Psoas muscle (tissue), 7 donors: ENCODE measurements at regions not wholly inside any gene's neighbourhood (a gene's known extent, or its start where the extent isn't known, plus 50 kb on each side); places are given as distances from the start of the nearest gene placed in this dataset.

ENCODE experiments used
- ATAC-seq, 4 donors: fragments of 200-7000 bp; cut with Tn5 transposase; one replicate each; pipeline ENCODE4 v1.9.1; 2020; ENCODE audit warnings: moderate library complexity in 3 of 4, mild to moderate bottlenecking in 2 of 4
- DNase-seq, 2 donors: peaks; one replicate each; pipeline ENCODE4 v3.0.0-alpha.2; 2020
- H3K27ac ChIP-seq: fragments of 200-600 bp; one replicate; pipeline ENCODE4 v1.8.0; 2022
- H3K27me3 ChIP-seq, 3 donors: fragments of 200-600 bp in 1 of 3; one replicate each; pipeline versions ENCODE4 v1.6.1 to v1.8.0; 2013 to 2022; ENCODE audit warnings: low read length in 2 of 3, mild to moderate bottlenecking in 2 of 3, moderate library complexity in 1 of 3; ENCODE audit not compliant: insufficient read depth in 3 of 3
- H3K36me3 ChIP-seq, 2 donors: fragments of 200-600 bp in 1 of 2; one replicate each; pipeline versions ENCODE4 v1.6.1 to v1.8.0; 2013 to 2022; ENCODE audit warnings: low read depth in 1 of 2, mild to moderate bottlenecking in 1 of 2, moderate library complexity in 1 of 2; ENCODE audit not compliant: insufficient read depth in 1 of 2
- H3K4me1 ChIP-seq: fragments of 200-600 bp; one replicate; pipeline ENCODE4 v1.8.0; 2022
- H3K4me3 ChIP-seq: fragments of 200-600 bp; one replicate; pipeline ENCODE4 v1.8.0; 2022; ENCODE audit warnings: mild to moderate bottlenecking
- H3K9me3 ChIP-seq: fragments of 200-600 bp; one replicate; pipeline ENCODE4 v1.8.0; 2022
- WGBS, 3 donors: extraction: QIAGEN DNeasy Blood & Tissue Kit; methylation state at CpG; one replicate each; pipeline versions ENCODE4 v1.1.6 to v1.1.7; 2013; 5-methylcytosine and 5-hydroxymethylcytosine counted together
- intact Hi-C, 2 donors: fragments of 100-400 bp; cut with DNase I; formaldehyde crosslinking; loops; one replicate each; pipeline versions ENCODE4 v1.11.0 to v1.14.2; 2022
- TF ChIP-seq, protein P1 (sequence below): fragments of 200-600 bp; IDR thresholded peaks from one replicate; pipeline ENCODE4 v1.8.0; 2022; ENCODE audit warnings: antibody characterized with exemption
- donor health status: healthy with polysubstance abuse.
- donor health status: DM: no; HTN: no; CAD: no; lungs with moderate emphysema.
- donor health status: Bipolar disorder and iron deficiency.
- donor health status: healthy.
- donor health status: DM: yes; HTN: yes; CAD: no.
- donor health status: DM: no; HTN: no; CAD: no.
- donor health status: DM: yes; HTN: yes; CAD: no.

GRCh38 chr7:1365846-1366245 is 93.4 kb downstream of the MICALL2 start:
- no peaks in the 10 kb centered on the region for H3K36me3 ChIP-seq
- H3K27ac ChIP-seq = no peak overlapping the region
- H3K9me3 ChIP-seq = no peaks in the 10 kb centered on the region
- no peak overlapping the region for H3K4me3 ChIP-seq
- ATAC-seq (no peak), DNase-seq (no peak)
- H3K27me3 ChIP-seq = peaks cover 0 to 84% (median 42%) of the 10 kb centered on the region in 3 donors
- intact Hi-C loops = no loop called here
- TF ChIP-seq, protein P1, sequence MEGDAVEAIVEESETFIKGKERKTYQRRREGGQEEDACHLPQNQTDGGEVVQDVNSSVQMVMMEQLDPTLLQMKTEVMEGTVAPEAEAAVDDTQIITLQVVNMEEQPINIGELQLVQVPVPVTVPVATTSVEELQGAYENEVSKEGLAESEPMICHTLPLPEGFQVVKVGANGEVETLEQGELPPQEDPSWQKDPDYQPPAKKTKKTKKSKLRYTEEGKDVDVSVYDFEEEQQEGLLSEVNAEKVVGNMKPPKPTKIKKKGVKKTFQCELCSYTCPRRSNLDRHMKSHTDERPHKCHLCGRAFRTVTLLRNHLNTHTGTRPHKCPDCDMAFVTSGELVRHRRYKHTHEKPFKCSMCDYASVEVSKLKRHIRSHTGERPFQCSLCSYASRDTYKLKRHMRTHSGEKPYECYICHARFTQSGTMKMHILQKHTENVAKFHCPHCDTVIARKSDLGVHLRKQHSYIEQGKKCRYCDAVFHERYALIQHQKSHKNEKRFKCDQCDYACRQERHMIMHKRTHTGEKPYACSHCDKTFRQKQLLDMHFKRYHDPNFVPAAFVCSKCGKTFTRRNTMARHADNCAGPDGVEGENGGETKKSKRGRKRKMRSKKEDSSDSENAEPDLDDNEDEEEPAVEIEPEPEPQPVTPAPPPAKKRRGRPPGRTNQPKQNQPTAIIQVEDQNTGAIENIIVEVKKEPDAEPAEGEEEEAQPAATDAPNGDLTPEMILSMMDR = no peak
- 82 to 88% (median 87%) methylated on average over 7 of the region's 7 CpGs for WGBS, 3 donors
- no peaks in the 10 kb centered on the region for H3K4me1 ChIP-seq

GRCh38 chr7:1366801-1367405 is 92.4 kb downstream of the MICALL2 start:
- H3K9me3 ChIP-seq = no peaks in the 10 kb centered on the region
- no peak overlapping the region for H3K4me3 ChIP-seq
- no peak for DNase-seq
- TF ChIP-seq, protein P1 = no peak
- ATAC-seq = no peak
- peaks cover 0 to 88% (median 45%) of the 10 kb centered on the region in 3 donors for H3K27me3 ChIP-seq
- intact Hi-C loops = no loop called here
- H3K27ac ChIP-seq = no peak overlapping the region
- H3K4me1 ChIP-seq = no peaks in the 10 kb centered on the region
- 40 to 46% (median 46%) methylated on average over 13 of the region's 13 CpGs for WGBS, 3 donors
- H3K36me3 ChIP-seq = no peaks in the 10 kb centered on the region

DNA sequence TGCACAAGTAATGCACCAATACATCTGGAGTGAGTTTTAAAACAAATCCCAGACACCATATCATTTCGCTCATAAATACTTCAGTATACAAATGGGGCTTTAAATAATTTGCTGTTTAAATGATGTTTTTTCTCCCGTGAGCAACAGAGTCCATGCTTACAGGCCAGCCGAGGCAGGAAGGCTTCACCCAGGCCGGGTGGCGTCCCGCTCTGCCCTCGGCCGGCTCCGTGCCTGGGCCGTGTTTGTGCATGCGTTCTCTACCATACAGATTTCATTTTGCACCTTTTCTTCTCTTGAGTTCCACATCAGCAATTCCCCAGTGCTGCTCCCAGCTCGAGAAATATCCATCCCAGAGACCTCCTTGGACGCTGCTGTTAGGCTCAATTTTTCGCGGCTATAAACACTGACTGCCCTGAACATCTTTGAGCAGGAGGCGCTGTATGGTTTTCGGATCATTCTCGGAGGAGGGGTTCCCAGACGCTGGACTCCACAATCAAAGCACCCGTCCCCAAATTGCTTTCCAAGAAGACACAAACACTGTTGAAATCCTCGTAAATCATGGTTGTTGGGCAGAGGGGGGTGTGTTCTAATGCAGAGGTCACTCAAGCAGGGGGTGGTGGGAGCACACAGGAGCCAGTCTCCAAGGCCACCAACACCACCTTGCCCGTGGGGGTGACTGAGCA is 91.6 kb downstream of the MICALL2 start:
- ATAC-seq (no peak), DNase-seq (no peak)
- no peak overlapping the region for H3K27ac ChIP-seq
- WGBS, 3 donors = 26 to 41% (median 27%) methylated on average over 22 of the region's 22 CpGs
- H3K27me3 ChIP-seq = peaks cover 0 to 89% (median 45%) of the 10 kb centered on the region in 3 donors
- H3K4me1 ChIP-seq = no peaks in the 10 kb centered on the region
- H3K4me3 ChIP-seq = no peak overlapping the region
- TF ChIP-seq, protein P1 = no peak
- intact Hi-C loops = no loop called here
- H3K36me3 ChIP-seq = no peaks in the 10 kb centered on the region
- no peaks in the 10 kb centered on the region for H3K9me3 ChIP-seq

- no peak overlapping the region for H3K4me3 ChIP-seq
- no peaks in the 10 kb centered on the region for H3K36me3 ChIP-seq
- peaks cover 0 to 89% (median 47%) of the 10 kb centered on the region in 3 donors for H3K27me3 ChIP-seq
- no peak overlapping the region for H3K27ac ChIP-seq
- no peaks in the 10 kb centered on the region for H3K9me3 ChIP-seq
- TF ChIP-seq, protein P1 = no peak
- DNase-seq = no peak
- 35 to 42% (median 37%) methylated on average over 11 of the region's 11 CpGs for WGBS, 3 donors
- intact Hi-C loops = no loop called here
- no peaks in the 10 kb centered on the region for H3K4me1 ChIP-seq
- ATAC-seq = no peak
These were observed 91.0 kb downstream of the MICALL2 start for GRCh38 chr7:1368184-1368681.
